Keratinocyte (primary cell): ENCODE measurements at regions not wholly inside any gene's neighbourhood (a gene's known extent, or its start where the extent isn't known, plus 50 kb on each side); places are given as distances from the start of the nearest gene placed in this dataset.

Source experiments
- DNase-seq: peaks from one replicate; pipeline ENCODE4 v3.0.0-alpha.2; 2011; ENCODE audit warnings: low read depth, missing footprints, low spot score
- FAIRE-seq: peaks from 2 replicates; lab custom pipeline; 2011; peaks lifted over from hg19 to GRCh38; lab: Jason Lieb, UNC
- H2AFZ ChIP-seq: 2 replicates; pipeline ENCODE4 v1.6.0; 2012; ENCODE audit warnings: low read length, control low read depth, inconsistent platforms; ENCODE audit not compliant: control insufficient read depth
- H3K27ac ChIP-seq: 2 replicates; pipeline ENCODE4 v1.5.1; 2011; ENCODE audit warnings: low read length; ENCODE audit not compliant: control insufficient read depth, insufficient read depth
- H3K27me3 ChIP-seq: 3 replicates; pipeline ENCODE4 v1.6.0; 2011; ENCODE audit warnings: low read length; ENCODE audit not compliant: control insufficient read depth, insufficient read depth; ENCODE audit errors: extremely low read depth
- H3K36me3 ChIP-seq, 2 experiments: 2 replicates in 1 of 2; 3 replicates in 1 of 2; pipeline ENCODE4 v1.5.1; 2011; ENCODE audit warnings: low read length in 2 of 2, mild to moderate bottlenecking in 1 of 2; ENCODE audit not compliant: control insufficient read depth in 2 of 2, insufficient read depth in 2 of 2; ENCODE audit errors: extremely low read depth in 1 of 2
- H3K4me1 ChIP-seq: 3 replicates; pipeline ENCODE4 v1.5.1; 2011; ENCODE audit warnings: low read length; ENCODE audit not compliant: control insufficient read depth, insufficient read depth; ENCODE audit errors: extremely low read depth
- H3K4me2 ChIP-seq: 3 replicates; pipeline ENCODE4 v1.6.0; 2011; ENCODE audit warnings: low read depth, low read length; ENCODE audit not compliant: control insufficient read depth, insufficient read depth; ENCODE audit errors: extremely low read depth
- H3K4me3 ChIP-seq, 3 experiments: fragments of 200-600 bp in 1 of 3; sonication (generic) in 1 of 3; 2 replicates in 2 of 3; 3 replicates in 1 of 3; pipeline ENCODE4 v1.5.1; 2011 to 2016; ENCODE audit warnings: low read length in 3 of 3, mild to moderate bottlenecking in 3 of 3, control low read depth in 2 of 3, inconsistent platforms in 1 of 3, low read depth in 1 of 3, mixed read lengths in 1 of 3, mixed run types in 1 of 3, moderate library complexity in 1 of 3; ENCODE audit not compliant: control insufficient read depth in 2 of 3, insufficient read depth in 2 of 3; ENCODE audit errors: extremely low read depth in 1 of 3
- H3K79me2 ChIP-seq: 2 replicates; pipeline ENCODE4 v1.6.0; 2012; ENCODE audit warnings: low read length; ENCODE audit not compliant: control insufficient read depth, insufficient read depth
- H3K9ac ChIP-seq: 3 replicates; pipeline ENCODE4 v1.6.0; 2011; ENCODE audit warnings: low read length; ENCODE audit not compliant: control insufficient read depth, insufficient read depth; ENCODE audit errors: extremely low read depth
- H3K9me1 ChIP-seq: 3 replicates; pipeline ENCODE4 v1.6.0; 2011; ENCODE audit warnings: low read length; ENCODE audit not compliant: control insufficient read depth, insufficient read depth; ENCODE audit errors: extremely low read depth
- H3K9me3 ChIP-seq: 2 replicates; pipeline ENCODE4 v1.5.1; 2012; ENCODE audit warnings: low read depth, low read length; ENCODE audit not compliant: control insufficient read depth
- H4K20me1 ChIP-seq: 3 replicates; pipeline ENCODE4 v1.6.0; 2011; ENCODE audit warnings: low read length; ENCODE audit not compliant: control insufficient read depth, insufficient read depth; ENCODE audit errors: extremely low read depth
- CTCF ChIP-seq, 3 experiments: IDR thresholded peaks in 1 of 3; conservative IDR thresholded peaks in 1 of 3; optimal IDR thresholded peaks in 1 of 3; 2 replicates in 2 of 3; 3 replicates in 1 of 3; pipeline versions ENCODE3 to v1.5.1; 2011; ENCODE audit warnings: low read length in 3 of 3, mild to moderate bottlenecking in 3 of 3, moderate library complexity in 2 of 3, control low read depth in 1 of 3, inconsistent platforms in 1 of 3; ENCODE audit not compliant: insufficient read depth in 2 of 3; ENCODE audit errors: extremely low read depth in 1 of 3
- EZH2 ChIP-seq: IDR thresholded peaks from one replicate; pipeline ENCODE4 v1.6.1; 2012; ENCODE audit warnings: inconsistent platforms, mild to moderate bottlenecking, low read length, moderate library complexity
- dilution Hi-C: fragments of 300-500 bp; cut with MboI; formaldehyde crosslinking; loops from one replicate; pipeline ENCODE4 v1.7.0; 2020; ENCODE audit warnings: low sequenced_read_pairs; ENCODE audit not compliant: extremely low pct_ligation_motif_present

- Histone ChIP-seq H3K4me3 (no peak overlapping the region), H3K79me2 (no peaks in the 10 kb centered on the region), H3K4me2 (peak overlapping the region; percentile 6), H2AFZ (no peak overlapping the region), H3K4me1 (peaks cover 17% of the 10 kb centered on the region), H3K9ac (no peak overlapping the region), H4K20me1 (no peaks in the 10 kb centered on the region), H3K9me1 (no peaks in the 10 kb centered on the region), H3K36me3 (no peaks in the 10 kb centered on the region), H3K27me3 (no peaks in the 10 kb centered on the region), H3K27ac (peak overlapping the region; percentile 51), H3K9me3 (no peaks in the 10 kb centered on the region)
- no peak for DNase-seq
- dilution Hi-C loops: no loop called here
- FAIRE-seq: no peak
- TF ChIP-seq EZH2 (no peak), CTCF (optimal IDR thresholded peaks at IDR 0.05 in 1 of 3, IDR thresholded peaks at IDR 0.05 in 1 of 3, conservative IDR thresholded peaks at IDR 0.05 in 1 of 3; ENCODE audit: extremely low read depth in 1 of 3, insufficient read depth in 2 of 3, low read length in 3 of 3) (no peak)
Observed at GRCh38 chr2:147181351-147182029, 663.3 kb upstream of the ACVR2A start.

- no peak for TF ChIP-seq EZH2
- no peak for TF ChIP-seq CTCF (optimal IDR thresholded peaks at IDR 0.05 in 1 of 3, IDR thresholded peaks at IDR 0.05 in 1 of 3, conservative IDR thresholded peaks at IDR 0.05 in 1 of 3; ENCODE audit: extremely low read depth in 1 of 3, insufficient read depth in 2 of 3, low read length in 3 of 3)
- H2AFZ ChIP-seq: no peak overlapping the region
- no peaks in the 10 kb centered on the region for H3K36me3 ChIP-seq
- no peaks in the 10 kb centered on the region for H3K9me3 ChIP-seq
- H4K20me1 ChIP-seq: no peaks in the 10 kb centered on the region
- H3K79me2 ChIP-seq: no peaks in the 10 kb centered on the region
- H3K4me2 ChIP-seq: no peak overlapping the region
- peak; percentile 32 for DNase-seq
- no peak overlapping the region for H3K4me3 ChIP-seq
- H3K9me1 ChIP-seq: no peaks in the 10 kb centered on the region
- no peak overlapping the region for H3K27ac ChIP-seq
- dilution Hi-C loops: no loop called here
- H3K9ac ChIP-seq: no peak overlapping the region
- no peaks in the 10 kb centered on the region for H3K27me3 ChIP-seq
- peak; percentile 53 for FAIRE-seq
- H3K4me1 ChIP-seq: peaks cover 22% of the 10 kb centered on the region
Observed at GRCh38 chr2:147177071-147177857, 667.6 kb upstream of the ACVR2A start.
